HCT116 (cell line): ENCODE measurements at regions not wholly inside any gene's neighbourhood (a gene's known extent, or its start where the extent isn't known, plus 50 kb on each side); places are given as distances from the start of the nearest gene placed in this dataset.

ENCODE experiments used
- ATAC-seq: fragments of 200-7000 bp; cut with Tn5 transposase; 2 replicates; pipeline ENCODE4 v1.9.1; 2020; ENCODE audit warnings: mild to moderate bottlenecking, moderate library complexity
- BruUV-seq: library from RNA; stranded (reverse); fragments of 400-500 nt; replicated peaks from 2 replicates; lab custom pipeline; 2021; lab: Mats Ljungman, UMichigan
- CTCF ChIA-PET: fragments of 300-600 bp; sonication (Branson Sonifier 250); formaldehyde crosslinking; loops from one replicate; lab custom pipeline; 2021; ENCODE audit warnings: antibody characterized with exemption; lab: Charles Lee
- POLR2A ChIA-PET: fragments of 300-600, 350-600 bp; sonication (Branson Sonifier 250); formaldehyde crosslinking; loops from one replicate; lab custom pipeline; 2021; ENCODE audit warnings: antibody characterized with exemption; lab: Charles Lee
- RAD21 ChIA-PET, 2 experiments: fragments of 300-600 bp; sonication (Branson Sonifier 250); formaldehyde crosslinking; loops; one replicate each; lab custom pipeline; 2023; ENCODE audit warnings: low total read pairs in 2 of 2; ENCODE audit not compliant: uncharacterized antibody in 2 of 2, unreplicated experiment in 2 of 2, low non-redundant PET in 1 of 2; lab: Charles Lee
- DNase-seq: peaks from one replicate; pipeline ENCODE4 v3.0.0-alpha.2; 2010; ENCODE audit warnings: low read depth, low spot score
- H2AFZ ChIP-seq: fragments of 200-600 bp; shearing (Covaris generic), sonication (generic); 2 replicates; pipeline ENCODE4 v1.6.1; 2017; ENCODE audit warnings: low read depth, mixed run types, mixed read lengths, antibody characterized with exemption, low read length; ENCODE audit not compliant: poor library complexity, severe bottlenecking
- H3K27ac ChIP-seq: 2 replicates; pipeline ENCODE4 v1.5.1; 2012; ENCODE audit warnings: low read depth, low read length
- H3K27me3 ChIP-seq: fragments of 200-600 bp; sonication (generic); 2 replicates; pipeline ENCODE4 v1.6.1; 2016; ENCODE audit warnings: mixed run types, low read length, mixed read lengths; ENCODE audit not compliant: insufficient read depth
- H3K36me3 ChIP-seq, 2 experiments: fragments of 200-500 bp in 1 of 2; fragments of 200-600 bp in 1 of 2; sonication (Bioruptor generic) in 1 of 2; sonication (generic) in 1 of 2; 2 replicates each; pipeline versions ENCODE4 v1.5.1 to v1.6.1; 2014 to 2016; ENCODE audit warnings: low read length in 2 of 2, inconsistent platforms in 1 of 2, mixed read lengths in 1 of 2, mixed run types in 1 of 2; ENCODE audit not compliant: insufficient read depth in 2 of 2, control insufficient read depth in 1 of 2
- H3K4me1 ChIP-seq, 2 experiments: fragments of 200-600 bp in 1 of 2; sonication (generic) in 1 of 2; 2 replicates each; pipeline versions ENCODE4 v1.5.1 to v1.6.1; 2012 to 2017; ENCODE audit warnings: low read length in 2 of 2, inconsistent platforms in 1 of 2, mild to moderate bottlenecking in 1 of 2, mixed read lengths in 1 of 2, mixed run types in 1 of 2, moderate library complexity in 1 of 2; ENCODE audit not compliant: insufficient read depth in 2 of 2, control insufficient read depth in 1 of 2
- H3K4me2 ChIP-seq: fragments of 200-600 bp; sonication (generic); 2 replicates; pipeline ENCODE4 v1.6.1; 2017; ENCODE audit warnings: mixed run types, low read length, mixed read lengths
- H3K4me3 ChIP-seq, 2 experiments: fragments of 200-600 bp in 1 of 2; sonication (generic) in 1 of 2; replicated peaks in 1 of 2; 2 replicates each; pipeline ENCODE4 v1.5.1; 2011 to 2016; ENCODE audit warnings: low read length in 2 of 2, control low read depth in 1 of 2, low read depth in 1 of 2, mild to moderate bottlenecking in 1 of 2, mixed read lengths in 1 of 2, mixed run types in 1 of 2
- H3K79me2 ChIP-seq: fragments of 200-600 bp; sonication (generic); 2 replicates; pipeline ENCODE4 v1.6.1; 2017; ENCODE audit warnings: mild to moderate bottlenecking, mixed run types, low read length, moderate library complexity, mixed read lengths; ENCODE audit not compliant: insufficient read depth
- H3K9ac ChIP-seq: fragments of 200-600 bp; sonication (generic); 2 replicates; pipeline ENCODE4 v1.6.1; 2016; ENCODE audit warnings: low read length, mixed read lengths
- H3K9me2 ChIP-seq: fragments of 200-600 bp; sonication (generic), shearing (Covaris generic); 2 replicates; pipeline ENCODE4 v1.6.1; 2017; ENCODE audit warnings: mixed run types, mild to moderate bottlenecking, moderate library complexity; ENCODE audit not compliant: insufficient read depth
- H3K9me3 ChIP-seq, 2 experiments: fragments of 200-500 bp in 1 of 2; fragments of 200-600 bp in 1 of 2; sonication (Bioruptor generic) in 1 of 2; sonication (generic) in 1 of 2; 2 replicates each; pipeline ENCODE4 v1.6.1; 2014 to 2017; ENCODE audit warnings: low read length in 2 of 2, mixed read lengths in 2 of 2, inconsistent platforms in 1 of 2, low read depth in 1 of 2, mild to moderate bottlenecking in 1 of 2, mixed run types in 1 of 2, moderate library complexity in 1 of 2; ENCODE audit not compliant: control insufficient read depth in 1 of 2, insufficient read depth in 1 of 2
- H4K20me1 ChIP-seq: fragments of 200-600 bp; sonication (generic), shearing (Covaris generic); 2 replicates; pipeline ENCODE4 v1.6.1; 2017; ENCODE audit warnings: mixed run types, mild to moderate bottlenecking, moderate library complexity; ENCODE audit not compliant: insufficient read depth
- CEBPB ChIP-seq: IDR thresholded peaks from 2 replicates; pipeline ENCODE4 v1.6.1; 2012; ENCODE audit warnings: low read depth
- ELF1 ChIP-seq: IDR thresholded peaks from 2 replicates; pipeline ENCODE4 v1.6.1; 2012; ENCODE audit warnings: low read depth, borderline replicate concordance
- EZH2 ChIP-seq: fragments of 200-600 bp; sonication (generic); IDR thresholded peaks from 2 replicates; pipeline ENCODE4 v1.6.1; 2017; ENCODE audit warnings: antibody characterized with exemption, mixed run types
- EZH2phosphoT487 ChIP-seq: fragments of 200-600 bp; IDR thresholded peaks from 2 replicates; pipeline ENCODE4 v1.6.1; 2018; ENCODE audit warnings: antibody characterized with exemption, borderline replicate concordance
- FOSL1 ChIP-seq: IDR thresholded peaks from 2 replicates; pipeline ENCODE4 v1.6.1; 2012; ENCODE audit warnings: low read depth
- POLR2A ChIP-seq: IDR thresholded peaks from 2 replicates; pipeline ENCODE4 v1.7.0; 2011; ENCODE audit warnings: borderline replicate concordance; ENCODE audit not compliant: insufficient read depth, insufficient read length; ENCODE audit errors: extremely low read depth
- POLR2AphosphoS5 ChIP-seq: IDR thresholded peaks from 2 replicates; pipeline ENCODE4 v1.6.1; 2011; ENCODE audit warnings: mild to moderate bottlenecking, low read depth, low read length, moderate library complexity
- RAD21 ChIP-seq: IDR thresholded peaks from 2 replicates; pipeline ENCODE4 v1.6.1; 2012; ENCODE audit warnings: low read depth, mild to moderate bottlenecking
- SP1 ChIP-seq: IDR thresholded peaks from 2 replicates; pipeline ENCODE4 v1.6.1; 2012; ENCODE audit warnings: low read depth
- SRF ChIP-seq: IDR thresholded peaks from 2 replicates; pipeline ENCODE4 v1.6.1; 2012; ENCODE audit warnings: low read depth
- TCF7L2 ChIP-seq: IDR thresholded peaks from 2 replicates; pipeline ENCODE4 v1.7.0; 2011; ENCODE audit warnings: borderline replicate concordance, inconsistent platforms; ENCODE audit not compliant: insufficient read depth, insufficient read length; ENCODE audit errors: extremely low read depth
- YY1 ChIP-seq: IDR thresholded peaks from 2 replicates; pipeline ENCODE4 v1.6.1; 2011; ENCODE audit warnings: low read length, low read depth, moderate library complexity, mild to moderate bottlenecking; ENCODE audit not compliant: insufficient replicate concordance; ENCODE audit errors: extremely low read depth
- ZNF274 ChIP-seq: fragments of 200-500 bp; sonication (Bioruptor generic); IDR thresholded peaks from 2 replicates; pipeline ENCODE4 v1.6.1; 2014; ENCODE audit warnings: mild to moderate bottlenecking, low read depth, low read length, inconsistent platforms
- intact Hi-C: fragments of 100-400 bp; cut with micrococcal nuclease; formaldehyde crosslinking; loops from 2 replicates; pipeline ENCODE4 v1.10.0; 2022
- TF ChIP-seq, protein P1 (sequence below), 3 experiments: fragments of 200-600 bp in 1 of 3; sonication (generic) in 1 of 3; IDR thresholded peaks in 2 of 3; conservative IDR thresholded peaks in 1 of 3; 2 replicates each; pipeline ENCODE4 v1.5.1; 2012 to 2017; ENCODE audit warnings: low read depth in 2 of 3, low read length in 2 of 3, antibody characterized with exemption in 1 of 3, borderline replicate concordance in 1 of 3, control low read depth in 1 of 3, mild to moderate bottlenecking in 1 of 3, mixed read lengths in 1 of 3, mixed run types in 1 of 3, moderate library complexity in 1 of 3; ENCODE audit not compliant: insufficient read depth in 1 of 3
- TF ChIP-seq, protein P2 (sequence below): IDR thresholded peaks from 2 replicates; pipeline ENCODE4 v1.6.1; 2012

DNA sequence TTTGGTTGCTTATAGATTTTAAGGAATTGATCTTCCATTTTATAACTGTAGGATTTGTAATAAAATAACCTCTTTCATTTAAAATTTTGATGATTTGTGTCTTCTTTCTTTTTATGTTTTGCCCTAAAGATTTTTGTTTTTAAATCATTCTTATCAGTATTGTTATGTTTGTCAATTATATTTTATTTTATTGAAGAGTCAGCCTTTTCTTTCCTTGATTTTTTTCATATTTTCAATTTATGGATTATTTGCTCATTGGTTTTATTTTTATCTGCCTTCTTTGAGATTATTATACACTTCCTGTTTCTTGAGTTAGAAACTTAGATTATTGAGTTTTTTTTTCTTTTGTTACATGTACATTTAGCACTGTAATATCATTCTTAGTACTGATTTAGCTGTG is 233.4 kb upstream of the BRINP3 start:
- ChIA-PET RAD21 (no interaction called here), POLR2A (no interaction called here), CTCF (no interaction called here)
- intact Hi-C loops, result no loop called here
- H3K9me2 ChIP-seq, result no peaks in the 10 kb centered on the region
- H3K36me3 ChIP-seq, result no peaks in the 10 kb centered on the region
- no peaks in the 10 kb centered on the region for H3K79me2 ChIP-seq
- no peak for DNase-seq
- H2AFZ ChIP-seq, result no peak overlapping the region
- H3K27ac ChIP-seq, result no peak overlapping the region
- TF ChIP-seq POLR2AphosphoS5, result no peak
- TF ChIP-seq EZH2phosphoT487, result no peak
- no peak for TF ChIP-seq ELF1
- no peak for TF ChIP-seq YY1
- TF ChIP-seq RAD21, result no peak
- TF ChIP-seq EZH2, result no peak
- TF ChIP-seq, protein P1, sequence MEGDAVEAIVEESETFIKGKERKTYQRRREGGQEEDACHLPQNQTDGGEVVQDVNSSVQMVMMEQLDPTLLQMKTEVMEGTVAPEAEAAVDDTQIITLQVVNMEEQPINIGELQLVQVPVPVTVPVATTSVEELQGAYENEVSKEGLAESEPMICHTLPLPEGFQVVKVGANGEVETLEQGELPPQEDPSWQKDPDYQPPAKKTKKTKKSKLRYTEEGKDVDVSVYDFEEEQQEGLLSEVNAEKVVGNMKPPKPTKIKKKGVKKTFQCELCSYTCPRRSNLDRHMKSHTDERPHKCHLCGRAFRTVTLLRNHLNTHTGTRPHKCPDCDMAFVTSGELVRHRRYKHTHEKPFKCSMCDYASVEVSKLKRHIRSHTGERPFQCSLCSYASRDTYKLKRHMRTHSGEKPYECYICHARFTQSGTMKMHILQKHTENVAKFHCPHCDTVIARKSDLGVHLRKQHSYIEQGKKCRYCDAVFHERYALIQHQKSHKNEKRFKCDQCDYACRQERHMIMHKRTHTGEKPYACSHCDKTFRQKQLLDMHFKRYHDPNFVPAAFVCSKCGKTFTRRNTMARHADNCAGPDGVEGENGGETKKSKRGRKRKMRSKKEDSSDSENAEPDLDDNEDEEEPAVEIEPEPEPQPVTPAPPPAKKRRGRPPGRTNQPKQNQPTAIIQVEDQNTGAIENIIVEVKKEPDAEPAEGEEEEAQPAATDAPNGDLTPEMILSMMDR (IDR thresholded peaks at IDR 0.05 in 2 of 3, conservative IDR thresholded peaks at IDR 0.05 in 1 of 3; ENCODE audit: borderline replicate concordance in 1 of 3, insufficient read depth in 1 of 3, low read depth in 2 of 3, low read length in 2 of 3), result no peak
- TF ChIP-seq POLR2A, result no peak
- no peak for TF ChIP-seq ZNF274
- TF ChIP-seq, protein P2, sequence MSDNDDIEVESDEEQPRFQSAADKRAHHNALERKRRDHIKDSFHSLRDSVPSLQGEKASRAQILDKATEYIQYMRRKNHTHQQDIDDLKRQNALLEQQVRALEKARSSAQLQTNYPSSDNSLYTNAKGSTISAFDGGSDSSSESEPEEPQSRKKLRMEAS, result no peak
- no peak for TF ChIP-seq FOSL1
- no peak for TF ChIP-seq SP1
- no peak for TF ChIP-seq CEBPB
- no peak for TF ChIP-seq TCF7L2
- no peak for TF ChIP-seq SRF
- ATAC-seq, result no peak
- no TSS peak for BruUV-seq
- no peaks in the 10 kb centered on the region for H4K20me1 ChIP-seq
- H3K9me3 ChIP-seq, result no peaks in the 10 kb centered on the region
- no peaks in the 10 kb centered on the region for H3K4me1 ChIP-seq
- no peak overlapping the region for H3K9ac ChIP-seq
- no peak overlapping the region for H3K4me2 ChIP-seq
- no peak overlapping the region for H3K4me3 ChIP-seq
- no peaks in the 10 kb centered on the region for H3K27me3 ChIP-seq
